Gastrocnemius medialis (tissue), 4 donors: ENCODE measurements at regions not wholly inside any gene's neighbourhood (a gene's known extent, or its start where the extent isn't known, plus 50 kb on each side); places are given as distances from the start of the nearest gene placed in this dataset.

Experiments used
- ATAC-seq, 2 donors: fragments of 150-250 bp; one replicate each; pipeline ENCODE4 v1.9.1; 2016
- DNase-seq, 2 donors: peaks; one replicate each; pipeline ENCODE4 v3.0.0-alpha.2; 2019
- H3K27ac ChIP-seq, 4 donors: fragments of 200-600 bp; sonication (generic); 1 replicate in 1 of 4; 2 replicates in 3 of 4; pipeline ENCODE4 v1.5.1; 2016 to 2018; ENCODE audit warnings: mild to moderate bottlenecking in 2 of 4, moderate library complexity in 1 of 4
- H3K27me3 ChIP-seq, 3 donors: fragments of 200-600 bp; sonication (generic) in 2 of 3; 1 replicate in 1 of 3; 2 replicates in 2 of 3; pipeline versions ENCODE4 v1.5.1 to v1.6.0; 2016 to 2019; ENCODE audit warnings: mild to moderate bottlenecking in 1 of 3, moderate library complexity in 1 of 3
- H3K36me3 ChIP-seq, 2 donors: fragments of 200-600 bp; sonication (generic) in 1 of 2; one replicate each; pipeline ENCODE4 v1.5.1; 2017 to 2018
- H3K4me1 ChIP-seq, 2 donors: fragments of 200-600 bp; sonication (generic) in 1 of 2; one replicate each; pipeline ENCODE4 v1.5.1; 2016 to 2017; ENCODE audit warnings: mild to moderate bottlenecking in 2 of 2
- H3K4me3 ChIP-seq, 4 donors: fragments of 200-600 bp; sonication (generic) in 3 of 4; 1 replicate in 1 of 4; 2 replicates in 3 of 4; pipeline ENCODE4 v1.5.1; 2016 to 2019; ENCODE audit warnings: mild to moderate bottlenecking in 2 of 4
- H3K9me3 ChIP-seq, 3 donors: fragments of 200-600 bp; sonication (generic) in 2 of 3; 1 replicate in 1 of 3; 2 replicates in 2 of 3; pipeline ENCODE4 v1.5.1; 2016 to 2019
- CTCF ChIP-seq, 5 experiments: fragments of 450-650 bp in 3 of 5; fragments of 200-600 bp in 2 of 5; sonication (generic) in 2 of 5; IDR thresholded peaks in 4 of 5; conservative IDR thresholded peaks in 1 of 5; 1 replicate in 4 of 5; 2 replicates in 1 of 5; pipeline ENCODE4 v1.5.1; 2016 to 2019; ENCODE audit warnings: antibody characterized with exemption in 5 of 5, mild to moderate bottlenecking in 3 of 5, moderate library complexity in 3 of 5
- POLR2A ChIP-seq, 2 donors: fragments of 450-650 bp; IDR thresholded peaks; one replicate each; pipeline ENCODE4 v1.6.1; 2017; ENCODE audit warnings: antibody characterized with exemption in 2 of 2, mild to moderate bottlenecking in 2 of 2, moderate library complexity in 2 of 2
- in situ Hi-C, 4 donors: fragments of 200-750 bp; cut with MboI; loops; one replicate each; pipeline versions ENCODE4 v1.15.0 to v1.8.0; 2017; ENCODE audit warnings: low sequenced_read_pairs in 4 of 4
- intact Hi-C: fragments of 100-400 bp; cut with DNase I; formaldehyde crosslinking; loops from one replicate; pipeline ENCODE4 v1.15.1; 2023; ENCODE audit warnings: low total_unique reads

- in situ Hi-C loops: loop anchor here (5.0 to 25.0 kb wide), 3 partner anchors 513 to 518 kb away; no protein-coding TSS in a partner anchor
- TF ChIP-seq CTCF (IDR thresholded peaks at IDR 0.05 in 4 of 5, conservative IDR thresholded peaks at IDR 0.05 in 1 of 5): no peak
- no peaks in the 10 kb centered on the region for H3K9me3 ChIP-seq
- H3K4me1 ChIP-seq: peaks cover 0 to 6% of the 10 kb centered on the region in 2 donors
- H3K27me3 ChIP-seq: peaks cover 0 to 5% (median 0%) of the 10 kb centered on the region in 3 donors
- DNase-seq (no peak), ATAC-seq (no peak)
- H3K27ac ChIP-seq: no peak overlapping the region
- H3K36me3 ChIP-seq: no peaks in the 10 kb centered on the region
- intact Hi-C loops: no loop called here
- no peak overlapping the region for H3K4me3 ChIP-seq
These were observed 373.4 kb downstream of the THBS2 start for GRCh38 chr6:168880271-168880670.

- DNase-seq (no peak), ATAC-seq (peak in 1 of 2 donors; percentile 30)
- H3K27me3 ChIP-seq: peaks cover 0 to 5% (median 2%) of the 10 kb centered on the region in 3 donors
- no peaks in the 10 kb centered on the region for H3K9me3 ChIP-seq
- in situ Hi-C loops: loop anchor here in 1 of 4 donors (25.0 kb wide), 1 partner anchor 516 kb away; no protein-coding TSS in a partner anchor
- no peaks in the 10 kb centered on the region for H3K36me3 ChIP-seq
- intact Hi-C loops: no loop called here
- H3K4me1 ChIP-seq: no peaks in the 10 kb centered on the region
- no peak for TF ChIP-seq POLR2A (IDR thresholded peaks at IDR 0.05)
- no peak for TF ChIP-seq CTCF (IDR thresholded peaks at IDR 0.05 in 4 of 5, conservative IDR thresholded peaks at IDR 0.05 in 1 of 5)
- H3K27ac ChIP-seq: no peak overlapping the region
- no peak overlapping the region for H3K4me3 ChIP-seq
These were observed 375.8 kb downstream of the THBS2 start for GRCh38 chr6:168877821-168878282.

GRCh38 chr6:168876956-168877355 is 376.7 kb downstream of the THBS2 start:
- Histone ChIP-seq H3K27ac (no peak overlapping the region), H3K4me1 (no peaks in the 10 kb centered on the region), H3K36me3 (no peaks in the 10 kb centered on the region), H3K4me3 (no peak overlapping the region), H3K27me3 (peaks cover 2 to 5% (median 5%) of the 10 kb centered on the region in 3 donors), H3K9me3 (no peaks in the 10 kb centered on the region)
- in situ Hi-C loops: loop anchor here in 1 of 4 donors (25.0 kb wide), 1 partner anchor 515 kb away; no protein-coding TSS in a partner anchor
- TF ChIP-seq POLR2A (IDR thresholded peaks at IDR 0.05) (no peak), CTCF (IDR thresholded peaks at IDR 0.05 in 4 of 5, conservative IDR thresholded peaks at IDR 0.05 in 1 of 5) (no peak)
- ATAC-seq (no peak), DNase-seq (no peak)
- intact Hi-C loops: no loop called here

- no peaks in the 10 kb centered on the region for H3K9me3 ChIP-seq
- H3K4me3 ChIP-seq: no peak overlapping the region
- no peak overlapping the region for H3K27ac ChIP-seq
- H3K27me3 ChIP-seq: peaks cover 2 to 7% (median 5%) of the 10 kb centered on the region in 3 donors
- H3K36me3 ChIP-seq: no peaks in the 10 kb centered on the region
- intact Hi-C loops: no loop called here
- TF ChIP-seq POLR2A (IDR thresholded peaks at IDR 0.05) (no peak), CTCF (IDR thresholded peaks at IDR 0.05 in 4 of 5, conservative IDR thresholded peaks at IDR 0.05 in 1 of 5) (no peak)
- ATAC-seq: no peak
- no peak for DNase-seq
- in situ Hi-C loops: loop anchor here in 1 of 4 donors (25.0 kb wide), 1 partner anchor 514 kb away; no protein-coding TSS in a partner anchor
- H3K4me1 ChIP-seq: no peaks in the 10 kb centered on the region
These were observed 377.7 kb downstream of the THBS2 start for GRCh38 chr6:168875811-168876576.
